Liver (tissue), 8 donors: ENCODE measurements at regions not wholly inside any gene's neighbourhood (a gene's known extent, or its start where the extent isn't known, plus 50 kb on each side); places are given as distances from the start of the nearest gene placed in this dataset.

ENCODE experiments used
- DNase-seq: peaks from one replicate; pipeline ENCODE4 v3.0.0-alpha.2; 2017; ENCODE audit warnings: low spot score
- H3K27ac ChIP-seq, 2 donors: one replicate each; pipeline ENCODE4 v1.7.0; 2013; ENCODE audit warnings: inconsistent platforms in 2 of 2, low read length in 2 of 2, control low read depth in 1 of 2, low read depth in 1 of 2, mild to moderate bottlenecking in 1 of 2
- H3K27me3 ChIP-seq, 4 donors: one replicate each; pipeline versions ENCODE4 v1.6.1 to v1.7.0; 2013; ENCODE audit warnings: low read length in 3 of 4, inconsistent platforms in 1 of 4, mild to moderate bottlenecking in 1 of 4, moderate library complexity in 1 of 4; ENCODE audit not compliant: control insufficient read depth in 4 of 4, insufficient read depth in 4 of 4
- H3K36me3 ChIP-seq, 4 donors: one replicate each; pipeline versions ENCODE4 v1.6.1 to v1.7.0; 2013; ENCODE audit warnings: low read length in 3 of 4, mild to moderate bottlenecking in 3 of 4, low read depth in 1 of 4, moderate library complexity in 1 of 4; ENCODE audit not compliant: control insufficient read depth in 4 of 4, insufficient read depth in 3 of 4
- H3K4me1 ChIP-seq, 4 donors: one replicate each; pipeline versions ENCODE4 v1.6.1 to v1.7.0; 2013; ENCODE audit warnings: low read length in 3 of 4, mild to moderate bottlenecking in 3 of 4, moderate library complexity in 1 of 4; ENCODE audit not compliant: control insufficient read depth in 4 of 4, insufficient read depth in 4 of 4
- H3K4me3 ChIP-seq, 3 donors: one replicate each; pipeline versions ENCODE4 v1.6.1 to v1.7.0; 2013; ENCODE audit warnings: low read length in 3 of 3, control low read depth in 1 of 3, low read depth in 1 of 3, mild to moderate bottlenecking in 1 of 3
- H3K9ac ChIP-seq, 2 donors: one replicate each; pipeline ENCODE4 v1.7.0; 2013; ENCODE audit warnings: low read length in 2 of 2, mild to moderate bottlenecking in 2 of 2, moderate library complexity in 2 of 2, control low read depth in 1 of 2, low read depth in 1 of 2
- H3K9me3 ChIP-seq, 4 donors: one replicate each; pipeline versions ENCODE4 v1.6.1 to v1.7.0; 2013; ENCODE audit warnings: low read length in 3 of 4; ENCODE audit not compliant: control insufficient read depth in 4 of 4
- ATF3 ChIP-seq: IDR thresholded peaks from 2 replicates; pipeline ENCODE4 v1.6.1; 2016; ENCODE audit warnings: antibody characterized with exemption
- CTCF ChIP-seq: fragments of 150-350 bp; IDR thresholded peaks from 2 replicates; pipeline ENCODE4 v1.5.1; 2017; ENCODE audit warnings: improper control_type of control experiment, low read depth, low read length; ENCODE audit not compliant: missing input control
- EGR1 ChIP-seq, 2 donors: IDR thresholded peaks; 2 replicates each; pipeline ENCODE4 v1.6.1; 2016 to 2018; ENCODE audit warnings: antibody characterized with exemption in 2 of 2, low read depth in 2 of 2
- FOXA1 ChIP-seq: IDR thresholded peaks from 2 replicates; pipeline ENCODE4 v1.6.1; 2016; ENCODE audit warnings: antibody characterized with exemption
- FOXA2 ChIP-seq: IDR thresholded peaks from 2 replicates; pipeline ENCODE4 v1.6.1; 2016; ENCODE audit warnings: antibody characterized with exemption
- GABPA ChIP-seq, 2 donors: IDR thresholded peaks in 1 of 2; conservative IDR thresholded peaks in 1 of 2; 2 replicates each; pipeline ENCODE4 v1.6.1; 2016; ENCODE audit warnings: antibody characterized with exemption in 2 of 2, mild to moderate bottlenecking in 1 of 2, moderate library complexity in 1 of 2
- HNF4A ChIP-seq, 2 donors: conservative IDR thresholded peaks; 2 replicates each; pipeline ENCODE4 v1.6.1; 2016; ENCODE audit warnings: antibody characterized with exemption in 2 of 2, mild to moderate bottlenecking in 2 of 2
- HNF4G ChIP-seq: IDR thresholded peaks from 2 replicates; pipeline ENCODE4 v1.6.1; 2016; ENCODE audit warnings: antibody characterized with exemption
- JUND ChIP-seq, 2 donors: IDR thresholded peaks; 2 replicates each; pipeline ENCODE4 v1.6.1; 2016; ENCODE audit warnings: antibody characterized with exemption in 2 of 2
- MAX ChIP-seq: IDR thresholded peaks from 2 replicates; pipeline ENCODE4 v1.6.1; 2016; ENCODE audit warnings: antibody characterized with exemption
- NR2F2 ChIP-seq: IDR thresholded peaks from 2 replicates; pipeline ENCODE4 v1.6.1; 2016; ENCODE audit warnings: antibody characterized with exemption
- RAD21 ChIP-seq, 2 donors: IDR thresholded peaks; 2 replicates each; pipeline ENCODE4 v1.6.1; 2016; ENCODE audit warnings: antibody characterized with exemption in 2 of 2, mild to moderate bottlenecking in 2 of 2
- REST ChIP-seq: IDR thresholded peaks from 2 replicates; pipeline ENCODE4 v1.6.1; 2016; ENCODE audit warnings: antibody characterized with exemption, mild to moderate bottlenecking
- RXRA ChIP-seq, 2 donors: IDR thresholded peaks; 2 replicates each; pipeline ENCODE4 v1.6.1; 2017 to 2018; ENCODE audit warnings: antibody characterized with exemption in 2 of 2, mild to moderate bottlenecking in 1 of 2
- SP1 ChIP-seq: IDR thresholded peaks from 2 replicates; pipeline ENCODE4 v1.6.1; 2018; ENCODE audit warnings: antibody characterized with exemption, mild to moderate bottlenecking
- TAF1 ChIP-seq: conservative IDR thresholded peaks from 2 replicates; pipeline ENCODE4 v1.6.1; 2016; ENCODE audit warnings: antibody characterized with exemption, mild to moderate bottlenecking
- YY1 ChIP-seq: IDR thresholded peaks from 2 replicates; pipeline ENCODE4 v1.6.1; 2016; ENCODE audit warnings: antibody characterized with exemption, mild to moderate bottlenecking
- ZBTB33 ChIP-seq: IDR thresholded peaks from 2 replicates; pipeline ENCODE4 v1.6.1; 2016; ENCODE audit warnings: antibody characterized with exemption
- WGBS: extraction: QIAGEN DNeasy Blood & Tissue Kit; methylation state at CpG from one replicate; pipeline ENCODE4 v1.1.7; 2013; 5-methylcytosine and 5-hydroxymethylcytosine counted together
- donor health status: healthy.
- donor health status: healthy.
- donor health status: healthy.
- donor health status: healthy.
- donor health status: healthy.

GRCh38 chr2:59354498-59354897 lies 1113.4 kb upstream of the FANCL start:
- no peak for TF ChIP-seq YY1
- no peak for TF ChIP-seq EGR1 (IDR thresholded peaks at IDR 0.05; ENCODE audit: low read depth in 2 of 2)
- no peak for TF ChIP-seq FOXA1
- no peak for TF ChIP-seq RAD21 (IDR thresholded peaks at IDR 0.05)
- TF ChIP-seq HNF4A (conservative IDR thresholded peaks at IDR 0.05), result no peak
- no peak for TF ChIP-seq TAF1
- no peak for TF ChIP-seq NR2F2
- no peak for TF ChIP-seq HNF4G
- no peak for TF ChIP-seq REST
- no peak for TF ChIP-seq FOXA2
- TF ChIP-seq MAX, result no peak
- TF ChIP-seq ATF3, result no peak
- TF ChIP-seq ZBTB33, result no peak
- TF ChIP-seq RXRA (IDR thresholded peaks at IDR 0.05), result no peak
- TF ChIP-seq GABPA (IDR thresholded peaks at IDR 0.05 in 1 of 2, conservative IDR thresholded peaks at IDR 0.05 in 1 of 2), result no peak
- no peak for TF ChIP-seq JUND (IDR thresholded peaks at IDR 0.05)
- TF ChIP-seq CTCF, result no peak
- no peak for TF ChIP-seq SP1
- Histone ChIP-seq H3K9ac (no peak overlapping the region), H3K9me3 (no peaks in the 10 kb centered on the region), H3K4me1 (no peaks in the 10 kb centered on the region), H3K36me3 (no peaks in the 10 kb centered on the region), H3K27ac (no peak overlapping the region), H3K4me3 (no peak overlapping the region), H3K27me3 (no peaks in the 10 kb centered on the region)
- WGBS, result 88% methylated on average over 3 of the region's 3 CpGs
- DNase-seq, result no peak
